HG03025 (cell line): ENCODE measurements at regions not wholly inside any gene's neighbourhood (a gene's known extent, or its start where the extent isn't known, plus 50 kb on each side); places are given as distances from the start of the nearest gene placed in this dataset.
"Not testable (repeated sequence)": the region's sequence is repeated elsewhere in the genome, so short reads cannot be mapped to it uniquely, and the experiment has no call there.

ENCODE experiments used
- ATAC-seq: cut with Tn5 transposase; IDR thresholded peaks from one replicate; pipeline ENCODE4 v1.9.1; 2021; ENCODE audit warnings: mild to moderate bottlenecking, moderate library complexity; ENCODE audit not compliant: unreplicated experiment, low FRiP score

DNA sequence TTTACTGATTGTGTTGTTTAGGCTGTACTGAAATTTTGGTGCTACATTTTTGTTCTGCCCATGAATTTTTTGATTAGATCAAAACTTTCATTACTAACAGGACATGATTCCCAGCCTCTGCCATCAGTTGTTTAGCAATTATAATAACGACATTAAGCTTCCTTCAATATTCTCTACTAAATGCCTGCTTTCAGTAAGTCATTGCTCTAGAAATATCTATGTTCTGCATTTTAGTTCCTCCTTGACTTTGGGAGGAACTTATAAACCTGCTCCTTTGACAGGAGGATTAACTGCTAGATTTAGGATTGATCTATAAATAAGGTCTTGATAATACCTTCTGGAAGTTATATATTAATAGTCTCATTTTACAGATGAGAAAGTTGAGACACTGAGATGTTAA lies 269.1 kb downstream of the RAP2B start:
- no peak for ATAC-seq

DNA sequence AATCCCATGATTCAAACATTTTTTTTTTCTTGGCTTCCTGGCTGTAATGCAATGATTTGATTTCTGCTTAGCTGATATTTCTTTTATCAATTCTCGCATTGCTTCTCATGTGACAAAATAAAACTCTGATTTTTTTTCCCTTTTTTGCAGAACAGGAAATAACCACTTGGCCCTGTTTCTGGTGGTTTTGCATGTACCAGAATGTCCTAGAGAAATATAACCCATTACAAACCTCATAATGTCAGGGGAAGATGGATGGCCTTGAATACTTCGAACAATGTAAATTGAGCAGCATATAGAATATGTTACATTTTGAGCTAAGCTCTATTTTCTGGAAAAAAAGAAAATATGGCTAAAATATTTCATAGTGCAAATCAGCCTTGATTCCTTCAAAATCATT lies 275.6 kb downstream of the RAP2B start:
- no peak for ATAC-seq

DNA sequence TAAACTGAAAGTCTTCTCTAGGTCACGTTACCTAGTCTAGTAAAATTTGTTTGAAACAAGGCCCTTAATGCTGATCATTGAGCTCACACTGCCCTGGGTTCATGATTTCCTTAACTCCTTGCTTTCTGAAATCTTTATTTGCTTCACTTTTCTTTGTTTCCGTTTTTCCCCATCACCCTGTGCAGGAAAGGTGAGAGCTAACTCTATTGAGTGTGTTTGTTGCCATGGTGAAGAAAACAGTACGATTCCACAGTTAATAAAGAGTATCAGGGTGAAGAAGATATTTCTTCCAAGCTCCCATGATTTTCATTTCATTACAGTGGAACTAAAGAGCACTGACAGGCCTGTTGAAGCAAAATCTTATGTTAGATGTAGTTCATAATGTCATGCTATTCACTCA lies 276.2 kb downstream of the RAP2B start:
- no peak for ATAC-seq

DNA sequence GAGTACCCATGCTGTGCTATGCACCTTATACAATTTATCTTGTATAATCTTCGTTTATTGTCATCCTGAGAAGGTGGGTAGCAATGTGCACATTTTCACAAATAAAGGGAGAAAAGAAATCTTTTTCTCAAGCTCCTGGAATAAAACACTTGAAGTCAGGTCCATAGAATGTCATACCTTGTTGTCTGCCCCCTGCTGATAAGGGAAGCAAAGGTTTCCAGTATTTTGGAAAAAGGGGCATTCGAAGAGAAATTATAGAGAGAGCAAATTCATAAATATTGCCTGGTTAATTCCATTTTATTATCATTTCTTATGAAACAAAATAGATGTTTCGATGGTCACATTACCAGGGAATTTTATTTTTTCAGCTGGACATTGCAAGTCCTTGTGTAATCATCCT lies 277.8 kb downstream of the RAP2B start:
- no peak for ATAC-seq

DNA sequence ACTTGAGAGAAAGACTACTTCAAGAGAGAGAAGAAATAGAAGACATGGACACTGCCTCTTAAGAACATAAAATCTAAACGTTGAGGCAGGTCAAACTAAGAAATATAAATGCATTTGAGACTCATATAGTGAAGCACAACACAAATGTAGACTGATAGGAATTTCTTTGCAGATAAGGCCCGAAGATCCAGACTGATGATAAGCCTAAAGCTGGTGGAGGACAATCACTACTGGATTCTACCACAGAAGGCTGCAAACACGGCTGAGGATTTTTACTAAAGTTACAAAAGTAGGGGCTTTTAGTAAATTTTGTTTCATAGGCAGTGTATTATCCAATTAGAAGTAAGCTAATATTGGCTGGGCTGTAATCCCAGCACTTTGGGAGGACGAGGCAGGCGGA lies 278.3 kb downstream of the RAP2B start:
- ATAC-seq: no peak

DNA sequence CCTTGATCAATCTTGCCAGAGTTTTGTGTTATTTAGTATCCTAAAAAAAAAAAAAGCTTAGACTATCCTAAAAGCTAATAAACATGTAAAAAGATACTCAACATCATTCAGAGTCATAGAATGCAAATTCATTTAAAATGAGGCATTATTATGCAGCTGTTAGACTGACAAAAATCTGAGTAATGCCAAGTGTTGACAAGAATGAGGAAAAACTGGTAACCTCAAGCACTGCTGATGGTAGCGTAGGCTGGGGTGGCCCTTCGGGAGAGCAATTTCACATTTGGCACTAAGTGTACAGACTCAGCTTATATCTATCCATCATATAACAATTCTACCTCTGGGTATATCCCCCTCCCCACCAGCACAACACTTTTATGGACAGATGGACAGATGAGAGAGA lies 280.4 kb downstream of the RAP2B start:
- no peak for ATAC-seq

DNA sequence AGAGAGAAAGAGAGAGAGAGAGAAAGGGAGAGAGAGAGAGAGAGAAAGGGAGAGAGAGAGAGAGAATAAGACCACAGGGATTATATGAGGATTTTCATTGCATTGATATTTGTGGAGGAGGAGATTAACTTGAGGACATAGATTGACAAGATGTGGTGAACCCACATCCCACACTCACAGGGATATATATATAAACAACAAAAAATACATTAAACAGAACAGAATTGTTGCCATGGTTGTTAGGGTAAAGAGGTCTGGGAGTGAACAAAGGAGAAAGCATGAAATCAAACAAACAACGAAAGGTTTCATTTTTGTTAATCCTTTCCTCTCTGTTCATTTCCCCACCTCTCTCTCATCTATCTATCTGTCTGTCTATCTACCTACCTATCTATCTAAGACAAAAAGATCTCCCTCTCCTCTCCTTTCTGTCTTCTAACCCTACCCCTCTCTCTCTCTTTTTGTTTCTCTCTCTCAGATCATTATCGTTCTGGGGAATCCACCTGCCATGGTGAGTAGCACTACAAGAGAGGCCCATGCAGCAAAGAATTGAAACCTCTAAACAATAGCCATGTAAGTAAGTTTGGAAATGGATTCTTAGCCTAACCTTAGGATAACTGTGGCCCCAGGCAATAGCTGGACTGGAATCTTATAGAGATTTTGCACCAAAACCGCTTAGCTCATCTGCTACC lies 280.9 kb downstream of the RAP2B start:
- no peak for ATAC-seq

DNA sequence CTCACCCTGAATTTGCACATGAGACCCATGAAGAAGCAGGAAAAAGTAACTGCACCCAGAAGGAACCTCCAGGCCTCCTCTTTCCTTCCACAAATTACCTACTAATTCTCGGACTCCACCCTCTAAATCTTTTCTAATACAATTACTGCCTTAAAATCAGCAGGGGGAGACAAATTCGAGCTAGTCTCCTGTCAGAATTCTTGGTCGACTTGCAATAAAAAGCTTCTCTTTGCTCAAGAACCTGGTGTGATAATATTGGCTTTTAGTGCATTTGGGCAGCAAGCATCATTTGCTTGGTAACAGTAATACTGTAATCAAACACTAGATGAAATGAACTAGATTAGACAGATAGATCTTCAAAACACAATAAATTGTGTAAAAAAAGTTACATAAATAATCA lies 281.9 kb downstream of the RAP2B start:
- no peak for ATAC-seq

DNA sequence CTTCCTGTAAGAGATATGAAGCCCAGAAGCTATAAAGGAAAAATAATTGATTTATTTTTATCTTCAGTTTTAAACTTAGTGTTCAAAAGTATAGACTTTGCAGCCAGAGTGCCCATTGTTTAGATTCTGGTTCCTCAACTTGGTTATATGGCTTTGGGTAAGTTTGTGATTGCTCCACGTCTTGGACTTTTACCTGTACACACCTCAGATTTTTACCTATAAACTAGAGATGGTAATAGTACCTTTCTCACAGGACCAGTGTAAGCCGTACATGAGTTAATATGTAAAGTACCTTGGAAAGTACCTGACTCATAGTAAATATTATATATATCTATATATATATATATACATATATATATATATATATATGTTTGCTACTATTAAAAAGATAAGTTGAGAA lies 283.8 kb downstream of the RAP2B start:
- no peak for ATAC-seq

DNA sequence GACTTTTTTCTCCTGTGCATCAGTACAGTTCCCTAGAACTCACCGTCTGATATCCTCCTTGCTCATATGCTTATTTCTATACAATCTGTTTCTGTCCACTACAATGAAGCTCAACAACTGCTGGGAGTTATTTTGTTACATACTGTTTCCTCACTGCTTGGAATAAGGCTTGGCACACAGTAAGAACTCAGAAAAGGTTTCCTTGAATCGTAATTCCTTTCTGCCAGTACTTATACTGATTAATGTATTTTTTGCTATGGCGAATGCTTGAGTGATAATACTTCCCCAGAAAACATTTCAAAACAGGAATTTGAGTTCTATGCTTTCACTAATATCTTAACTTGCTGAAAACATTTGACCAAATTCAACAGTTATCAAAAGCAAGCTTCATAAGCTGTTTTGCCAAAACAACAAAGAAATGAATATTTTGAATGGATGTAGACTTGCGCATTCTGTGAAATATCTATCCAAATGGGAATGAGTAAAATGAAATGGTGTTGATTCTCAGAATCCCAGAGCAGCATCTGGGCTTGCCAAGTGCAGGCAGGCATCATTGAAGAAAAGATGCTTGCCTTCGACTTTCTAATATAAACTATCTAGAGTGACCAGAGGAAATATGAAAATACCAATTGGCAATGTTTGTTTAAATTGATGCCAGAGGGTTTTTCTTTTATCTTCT lies 286.3 kb downstream of the RAP2B start:
- ATAC-seq: no peak

DNA sequence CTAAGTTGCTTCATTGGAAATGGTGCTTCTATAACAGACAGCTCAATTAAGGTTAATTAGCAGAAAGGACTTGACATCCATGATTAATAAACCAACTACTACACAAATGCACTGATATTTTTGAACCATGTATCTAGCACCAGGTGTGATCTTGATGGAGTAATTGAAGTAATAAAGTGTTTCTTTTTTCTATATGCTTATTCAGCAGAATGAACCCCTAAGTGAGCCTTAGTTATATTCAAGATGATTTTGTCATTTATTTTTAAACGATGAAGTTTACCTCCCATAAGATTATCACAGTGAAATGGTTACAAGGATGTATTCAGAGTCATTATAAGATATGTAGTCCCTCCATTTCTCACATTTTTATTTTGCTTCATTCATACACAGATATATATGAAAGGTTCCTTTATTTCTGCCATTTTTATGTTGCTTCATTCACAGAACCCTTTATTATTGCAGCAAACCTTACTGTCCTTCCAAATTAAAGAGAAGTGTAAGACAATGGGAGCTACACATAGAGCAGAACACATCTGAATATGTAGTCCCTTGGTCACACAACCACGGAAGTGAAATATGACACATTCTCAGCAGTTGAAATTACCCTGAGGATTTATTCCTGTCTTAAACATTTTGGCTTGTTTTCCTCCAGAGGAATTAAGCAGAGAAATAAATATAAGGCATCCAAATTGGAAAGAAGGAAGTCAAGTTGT lies 295.0 kb downstream of the RAP2B start:
- no peak for ATAC-seq

DNA sequence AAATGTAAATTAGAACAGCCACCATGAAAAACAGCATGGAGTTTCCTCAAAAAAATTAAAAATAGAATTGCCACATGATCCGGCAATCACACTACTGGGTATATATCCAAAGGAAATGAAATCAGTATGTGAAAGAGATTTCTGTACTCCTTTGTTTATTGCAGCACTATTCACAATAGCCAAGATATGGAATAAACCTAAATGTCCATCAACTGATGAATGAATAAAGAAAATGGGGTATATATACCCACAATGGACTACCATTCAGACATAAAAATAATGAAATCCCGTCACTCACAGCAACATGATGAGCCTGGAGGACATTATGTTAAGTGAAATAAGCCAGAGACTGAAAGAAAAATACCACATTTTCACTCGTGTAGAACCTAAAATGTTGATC lies 296.9 kb downstream of the RAP2B start:
- no peak for ATAC-seq

DNA sequence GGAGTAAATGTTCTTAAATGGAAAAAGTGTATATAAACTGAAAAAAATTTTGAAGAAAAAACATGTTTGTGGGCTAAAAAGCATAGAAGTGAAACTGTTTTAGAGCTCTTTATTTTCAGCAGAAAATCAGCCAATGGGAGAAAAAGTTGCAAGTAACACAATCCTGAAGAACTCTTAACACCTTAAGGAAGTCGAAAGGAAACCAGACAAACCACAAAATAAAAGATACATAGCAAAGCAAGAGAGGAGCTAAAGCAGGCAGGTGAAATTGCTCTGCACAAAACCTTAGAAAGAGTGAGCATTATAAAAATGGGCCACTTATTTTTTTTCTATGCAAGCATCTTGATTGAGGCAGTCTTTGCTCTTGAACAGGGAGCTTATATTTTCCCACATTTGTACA lies 300.5 kb downstream of the RAP2B start:
- ATAC-seq: no peak

DNA sequence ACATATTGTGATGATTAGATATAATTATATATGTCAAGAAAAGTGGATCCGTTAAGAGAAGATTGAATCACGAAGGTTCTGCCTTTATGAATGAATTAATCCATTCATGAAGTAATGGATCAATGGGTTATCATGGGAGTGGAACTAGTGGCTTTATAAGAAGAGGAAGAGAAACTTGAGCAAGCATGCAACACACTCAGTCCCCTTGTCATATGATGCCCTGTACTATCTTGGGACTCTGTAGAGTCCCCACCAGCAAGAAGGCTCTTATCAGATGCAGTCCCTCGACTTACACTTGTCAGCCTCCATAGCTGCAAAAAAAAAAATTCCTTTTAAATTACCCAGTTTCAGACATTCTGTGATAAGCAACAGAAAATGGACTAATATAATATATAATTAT lies 301.9 kb downstream of the RAP2B start:
- peak; percentile 96 for ATAC-seq

DNA sequence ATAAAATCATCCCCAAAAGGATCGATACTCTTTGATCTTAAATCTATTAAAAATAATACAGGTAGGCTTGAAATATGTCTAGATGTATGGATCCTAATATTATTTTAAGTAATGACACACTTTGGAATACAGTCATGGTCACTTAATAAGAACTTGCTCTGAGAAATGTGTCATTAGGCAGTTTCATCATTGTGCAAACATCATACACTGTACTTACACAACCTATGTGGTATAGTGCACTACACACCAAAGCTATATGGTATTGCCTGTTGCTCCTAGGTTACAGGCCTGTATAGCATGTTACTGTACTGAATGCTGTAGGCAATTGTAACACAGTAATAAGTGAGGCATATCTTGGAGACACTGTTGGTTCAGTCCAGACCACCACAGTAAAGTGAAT lies 307.1 kb downstream of the RAP2B start:
- ATAC-seq: no peak

DNA sequence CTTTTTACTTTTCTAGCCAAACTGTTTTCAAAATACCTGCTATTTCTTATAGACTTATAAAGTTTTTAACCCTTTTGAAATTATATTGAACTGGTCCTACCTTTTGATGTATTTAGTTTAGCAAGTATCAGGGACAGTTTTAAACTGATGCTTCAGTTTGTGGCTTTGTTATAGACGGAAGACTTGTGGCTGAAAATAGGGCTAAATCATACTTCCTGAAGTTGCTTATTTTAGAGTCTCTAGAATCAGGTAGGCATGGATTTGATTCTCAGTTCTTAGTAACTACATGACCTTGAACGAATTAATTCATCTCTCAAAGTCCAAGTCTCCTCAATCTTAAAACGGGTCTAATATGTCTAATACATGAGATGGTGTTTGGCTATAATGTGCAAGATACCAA lies 322.8 kb downstream of the RAP2B start:
- ATAC-seq: no peak

DNA sequence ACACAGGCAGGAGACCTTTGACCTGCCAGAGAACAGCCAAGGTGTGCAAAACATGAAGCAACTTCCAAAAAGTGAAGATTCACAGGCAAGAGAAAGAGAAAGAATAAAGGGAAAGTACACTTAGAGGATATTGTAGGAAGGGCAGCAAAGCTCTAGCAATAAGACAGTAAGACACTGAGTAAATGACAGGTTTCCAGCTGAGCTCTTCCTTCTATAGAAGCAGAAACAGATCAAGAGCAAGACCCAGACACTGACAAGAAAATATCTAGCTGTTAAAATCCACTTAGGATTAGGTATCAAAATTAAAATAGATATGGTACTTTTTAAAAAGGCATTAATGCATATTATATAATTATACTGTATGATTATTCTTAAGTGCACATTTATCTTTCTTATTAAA lies 333.4 kb downstream of the RAP2B start:
- no peak for ATAC-seq

DNA sequence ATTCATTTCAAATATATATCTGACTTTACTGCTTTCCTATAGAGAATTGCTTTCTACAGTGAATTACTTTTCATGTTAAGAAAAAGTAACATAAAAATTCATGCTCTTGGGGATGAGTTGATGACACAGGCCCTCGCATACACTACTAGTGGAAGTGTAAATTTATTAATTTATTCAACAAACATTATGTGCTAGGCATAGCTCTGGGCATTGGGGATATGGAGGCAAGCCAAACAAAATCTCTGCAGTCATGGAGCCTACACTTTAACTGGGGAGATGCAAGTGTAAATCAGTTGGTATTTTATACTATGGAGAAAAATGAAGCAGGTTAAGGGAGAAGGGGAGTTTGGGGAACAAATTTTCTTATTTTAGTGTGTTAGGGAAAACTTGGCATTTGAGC lies 340.7 kb downstream of the RAP2B start:
- no peak for ATAC-seq

DNA sequence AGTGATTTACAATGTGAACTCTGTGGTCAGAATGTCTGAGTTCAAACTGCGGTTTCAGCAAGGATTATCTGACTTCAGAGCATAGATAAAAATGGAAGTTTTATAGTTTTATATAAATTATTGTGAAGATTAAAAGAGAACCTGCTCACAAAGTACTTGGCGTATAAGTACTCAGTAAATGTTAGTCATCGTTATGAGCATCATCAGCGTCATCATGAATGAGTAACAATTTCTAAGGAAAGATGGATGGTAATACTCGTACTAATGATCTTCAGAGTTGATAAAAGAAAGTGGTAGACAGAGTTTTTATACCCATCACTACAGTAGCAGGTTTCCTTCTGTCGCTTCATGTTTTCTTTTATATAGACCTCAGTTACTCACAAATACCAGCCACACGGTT lies 341.8 kb downstream of the RAP2B start:
- ATAC-seq: no peak

DNA sequence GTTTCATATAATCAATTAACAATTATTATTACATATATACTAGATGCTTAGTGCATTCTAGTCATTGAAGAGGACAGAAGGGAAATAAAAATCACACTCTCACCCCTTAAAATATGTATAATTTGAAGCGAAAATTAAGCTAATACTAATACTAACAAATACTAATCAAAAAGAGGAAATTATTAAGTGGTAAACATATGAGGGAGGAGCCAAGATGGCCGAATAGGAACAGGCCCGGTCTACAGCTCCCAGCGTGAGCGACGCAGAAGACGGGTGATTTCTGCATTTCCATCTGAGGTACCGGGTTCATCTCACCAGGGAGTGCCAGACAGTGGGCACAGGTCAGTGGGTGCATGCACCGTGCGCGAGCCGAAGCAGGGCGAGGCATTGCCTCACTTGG lies 344.2 kb downstream of the RAP2B start:
- ATAC-seq: not testable (repeated sequence)

DNA sequence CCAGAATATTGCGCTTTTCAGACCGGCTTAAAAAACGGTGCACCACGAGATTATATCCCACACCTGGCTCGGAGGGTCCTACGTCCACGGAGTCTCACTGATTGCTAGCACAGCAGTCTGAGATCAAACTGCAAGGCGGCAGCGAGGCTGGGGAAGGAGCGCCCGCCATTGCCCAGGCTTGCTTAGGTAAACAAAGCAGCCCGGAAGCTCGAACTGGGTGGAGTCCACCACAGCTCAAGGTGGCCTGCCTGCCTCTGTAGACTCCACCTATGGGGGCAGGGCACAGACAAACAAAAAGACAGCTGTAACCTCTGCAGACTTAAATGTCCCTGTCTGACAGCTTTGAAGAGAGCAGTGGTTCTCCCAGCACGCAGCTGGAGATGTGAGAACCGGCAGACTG lies 344.7 kb downstream of the RAP2B start:
- ATAC-seq: not testable (repeated sequence)

DNA sequence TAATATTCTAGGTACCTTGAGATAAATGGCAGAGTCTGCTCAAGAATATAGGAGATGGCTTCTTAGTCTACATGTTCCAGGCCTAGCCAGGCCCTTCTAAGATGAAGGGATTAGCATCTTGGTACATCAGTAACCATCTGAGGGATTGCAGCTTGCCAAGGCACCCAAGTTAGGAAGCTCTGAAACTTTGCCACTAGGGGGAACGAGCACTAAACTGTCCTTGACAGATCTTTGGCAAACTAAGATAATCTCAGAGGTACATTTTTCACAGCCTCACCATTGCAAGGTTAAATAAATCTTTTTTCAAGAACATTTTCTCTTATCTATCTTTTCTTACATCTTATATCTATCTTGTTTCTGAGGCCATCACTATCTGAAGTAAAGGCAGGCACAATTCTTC lies 351.2 kb downstream of the RAP2B start:
- no peak for ATAC-seq
